Brain microvascular endothelial cell (primary cell): ENCODE measurements at regions not wholly inside any gene's neighbourhood (a gene's known extent, or its start where the extent isn't known, plus 50 kb on each side); places are given as distances from the start of the nearest gene placed in this dataset.

Experiments
- DNase-seq: peaks from one replicate; pipeline ENCODE4 v3.0.0-alpha.2; 2020
- H3K27ac ChIP-seq: fragments of 250-450 bp; sonication (Bioruptor Pico); 2 replicates; pipeline ENCODE4 v1.5.1; 2020; ENCODE audit warnings: mild to moderate bottlenecking, moderate library complexity
- H3K27me3 ChIP-seq: fragments of 250-450 bp; sonication (Bioruptor Pico); replicated peaks from 2 replicates; pipeline ENCODE4 v1.5.1; 2020; ENCODE audit warnings: mild to moderate bottlenecking
- H3K36me3 ChIP-seq: fragments of 250-450 bp; sonication (Bioruptor Pico); replicated peaks from 2 replicates; pipeline ENCODE4 v1.5.1; 2020; ENCODE audit warnings: mild to moderate bottlenecking
- H3K4me3 ChIP-seq: 2 replicates; pipeline ENCODE4 v1.5.1; 2011; ENCODE audit warnings: low read depth, mild to moderate bottlenecking, control low read depth, low read length, moderate library complexity
- in situ Hi-C: cut with HindIII; loops from 2 replicates; pipeline ENCODE4 v1.10.0; 2017; ENCODE audit warnings: low sequenced_read_pairs, low pct_ligation_motif_present
- TF ChIP-seq, protein P1 (sequence below): IDR thresholded peaks from 2 replicates; pipeline ENCODE4 v1.5.1; 2011; ENCODE audit warnings: low read depth, mild to moderate bottlenecking, moderate library complexity, low read length, control low read depth, inconsistent platforms; ENCODE audit errors: missing control alignments

DNA sequence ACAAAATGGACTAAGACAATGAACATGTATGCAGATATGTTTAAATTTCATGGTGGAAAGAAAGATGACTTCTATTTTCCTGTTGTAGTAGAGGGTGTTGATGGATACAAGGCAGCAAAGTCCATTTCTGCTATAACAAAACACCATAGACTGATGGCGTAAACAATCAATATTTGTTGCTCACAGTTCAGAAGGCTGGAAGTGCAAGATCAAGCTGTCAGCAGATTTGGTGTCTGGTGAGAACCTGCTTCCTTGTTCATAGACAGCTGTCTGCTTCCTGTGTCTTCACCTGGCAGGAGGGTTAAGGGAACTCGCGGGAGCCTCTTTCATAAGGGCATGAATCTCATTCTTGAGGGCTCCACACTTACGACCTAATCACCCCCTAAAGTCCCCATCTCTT is 83.0 kb upstream of the ELOVL5 start:
- no peaks in the 10 kb centered on the region for H3K36me3 ChIP-seq
- in situ Hi-C loops, result no loop called here
- no peak overlapping the region for H3K27ac ChIP-seq
- no peaks in the 10 kb centered on the region for H3K27me3 ChIP-seq
- TF ChIP-seq, protein P1, sequence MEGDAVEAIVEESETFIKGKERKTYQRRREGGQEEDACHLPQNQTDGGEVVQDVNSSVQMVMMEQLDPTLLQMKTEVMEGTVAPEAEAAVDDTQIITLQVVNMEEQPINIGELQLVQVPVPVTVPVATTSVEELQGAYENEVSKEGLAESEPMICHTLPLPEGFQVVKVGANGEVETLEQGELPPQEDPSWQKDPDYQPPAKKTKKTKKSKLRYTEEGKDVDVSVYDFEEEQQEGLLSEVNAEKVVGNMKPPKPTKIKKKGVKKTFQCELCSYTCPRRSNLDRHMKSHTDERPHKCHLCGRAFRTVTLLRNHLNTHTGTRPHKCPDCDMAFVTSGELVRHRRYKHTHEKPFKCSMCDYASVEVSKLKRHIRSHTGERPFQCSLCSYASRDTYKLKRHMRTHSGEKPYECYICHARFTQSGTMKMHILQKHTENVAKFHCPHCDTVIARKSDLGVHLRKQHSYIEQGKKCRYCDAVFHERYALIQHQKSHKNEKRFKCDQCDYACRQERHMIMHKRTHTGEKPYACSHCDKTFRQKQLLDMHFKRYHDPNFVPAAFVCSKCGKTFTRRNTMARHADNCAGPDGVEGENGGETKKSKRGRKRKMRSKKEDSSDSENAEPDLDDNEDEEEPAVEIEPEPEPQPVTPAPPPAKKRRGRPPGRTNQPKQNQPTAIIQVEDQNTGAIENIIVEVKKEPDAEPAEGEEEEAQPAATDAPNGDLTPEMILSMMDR, result no peak
- no peak overlapping the region for H3K4me3 ChIP-seq
- DNase-seq, result no peak

DNA sequence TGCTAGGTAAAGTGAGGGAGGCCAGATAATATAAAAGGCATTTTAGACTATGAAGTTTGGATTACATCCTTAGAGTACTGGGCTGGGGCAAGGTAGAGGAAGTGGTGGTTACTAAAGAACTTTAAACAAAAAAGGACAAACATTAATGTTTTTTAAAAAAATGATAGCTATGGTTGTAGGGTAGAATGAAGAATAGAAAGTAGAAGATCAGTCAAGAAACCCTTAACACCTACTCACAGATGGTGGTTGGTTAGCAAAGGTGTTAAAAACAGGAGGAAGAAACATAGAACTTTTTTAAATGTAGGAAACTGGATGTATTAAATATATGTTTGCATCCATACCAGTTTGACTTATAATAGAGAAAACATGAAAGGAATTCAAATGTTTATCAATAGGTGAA is 80.7 kb upstream of the ELOVL5 start:
- TF ChIP-seq, protein P1, result no peak
- no peak for DNase-seq
- H3K36me3 ChIP-seq, result no peaks in the 10 kb centered on the region
- H3K27me3 ChIP-seq, result no peaks in the 10 kb centered on the region
- in situ Hi-C loops, result no loop called here
- no peak overlapping the region for H3K27ac ChIP-seq
- no peak overlapping the region for H3K4me3 ChIP-seq

DNA sequence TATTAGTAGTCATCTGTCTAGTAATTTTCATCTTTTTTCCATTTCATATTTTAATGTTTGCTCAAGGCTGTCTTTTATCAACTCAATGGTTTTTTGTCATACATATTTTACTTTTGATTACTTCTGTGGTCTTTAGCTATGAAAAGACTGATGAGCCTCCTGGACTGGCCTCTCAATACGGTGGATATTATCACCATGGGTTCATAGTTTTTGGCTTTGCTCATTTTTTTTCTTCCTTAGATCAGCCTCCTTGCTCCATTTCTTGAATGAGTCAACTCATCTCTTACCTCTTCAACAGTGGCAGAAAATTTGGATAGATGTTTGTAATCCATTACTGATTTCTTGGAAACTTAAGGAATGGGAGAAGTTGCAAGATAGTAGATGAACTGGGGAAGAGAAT is 80.1 kb upstream of the ELOVL5 start:
- in situ Hi-C loops, result no loop called here
- H3K27me3 ChIP-seq, result no peaks in the 10 kb centered on the region
- no peak overlapping the region for H3K27ac ChIP-seq
- no peaks in the 10 kb centered on the region for H3K36me3 ChIP-seq
- H3K4me3 ChIP-seq, result no peak overlapping the region
- TF ChIP-seq, protein P1, result no peak
- no peak for DNase-seq

DNA sequence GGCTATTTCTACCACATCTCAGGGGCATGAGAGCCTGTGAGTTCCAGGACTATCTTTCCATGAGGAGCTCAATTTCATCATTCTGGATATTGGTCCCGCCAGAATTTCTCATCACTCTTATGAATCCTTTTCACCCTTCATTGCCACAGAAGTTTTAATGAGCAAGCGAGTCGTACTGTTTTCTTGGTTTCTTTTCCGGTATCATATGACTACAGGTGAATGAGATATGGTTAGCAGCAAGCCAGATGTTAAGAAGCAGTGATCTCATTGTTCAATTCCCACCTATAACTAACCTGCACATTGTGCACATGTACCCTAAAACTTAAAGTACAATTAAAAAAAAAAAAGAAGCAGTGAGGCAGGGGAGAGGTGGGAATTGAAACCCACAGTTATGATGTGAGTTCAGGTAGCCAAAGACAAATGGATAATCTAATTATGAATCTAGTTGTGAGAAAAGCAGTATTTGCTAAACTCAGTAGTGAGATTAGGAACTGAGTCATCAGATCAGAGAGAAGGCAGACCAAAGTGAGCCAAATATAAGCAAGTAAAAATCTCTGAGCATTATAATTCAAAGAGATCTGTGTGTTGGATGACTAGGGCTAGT is 78.0 kb upstream of the ELOVL5 start:
- no peak for DNase-seq
- in situ Hi-C loops, result no loop called here
- no peaks in the 10 kb centered on the region for H3K36me3 ChIP-seq
- H3K27ac ChIP-seq, result no peak overlapping the region
- no peaks in the 10 kb centered on the region for H3K27me3 ChIP-seq
- TF ChIP-seq, protein P1, result no peak
- no peak overlapping the region for H3K4me3 ChIP-seq

DNA sequence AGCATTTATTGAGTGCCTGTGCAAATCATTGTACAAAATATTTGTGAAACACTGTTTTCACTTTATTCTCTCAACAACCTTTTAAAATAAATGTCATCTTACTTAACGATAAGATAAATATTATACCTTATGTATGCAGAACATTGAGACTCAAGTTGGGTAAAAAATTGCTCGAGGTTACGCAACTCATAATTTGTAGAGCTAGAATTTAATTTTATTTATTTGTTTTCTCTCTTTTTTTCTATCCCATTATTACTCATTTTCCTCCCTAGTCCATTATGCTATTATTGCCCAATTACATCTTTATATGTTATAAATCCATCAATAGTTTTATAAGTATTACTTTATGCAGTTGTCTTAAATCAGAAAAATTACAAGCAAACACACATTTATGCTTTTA is 77.4 kb upstream of the ELOVL5 start:
- H3K27me3 ChIP-seq, result no peaks in the 10 kb centered on the region
- in situ Hi-C loops, result no loop called here
- DNase-seq, result no peak

More for the DNA sequence above, 77.4 kb upstream of the ELOVL5 start:
- Histone ChIP-seq H3K4me3 (no peak overlapping the region), H3K36me3 (no peaks in the 10 kb centered on the region), H3K27ac (no peak overlapping the region)
- TF ChIP-seq, protein P1, result no peak
